Choroid plexus epithelial cell (primary cell): ENCODE measurements at regions not wholly inside any gene's neighbourhood (a gene's known extent, or its start where the extent isn't known, plus 50 kb on each side); places are given as distances from the start of the nearest gene placed in this dataset.

Experiments
- DNase-seq: peaks from one replicate; pipeline ENCODE4 v3.0.0-alpha.2; 2010; ENCODE audit warnings: low read depth
- H3K4me3 ChIP-seq: 2 replicates; pipeline ENCODE4 v1.5.1; 2011; ENCODE audit warnings: low read depth, mild to moderate bottlenecking, control low read depth, low read length, moderate library complexity
- CTCF ChIP-seq: conservative IDR thresholded peaks from 2 replicates; pipeline ENCODE4 v1.5.1; 2011; ENCODE audit warnings: low read depth, mild to moderate bottlenecking, control low read depth, inconsistent platforms, low read length, moderate library complexity

DNA sequence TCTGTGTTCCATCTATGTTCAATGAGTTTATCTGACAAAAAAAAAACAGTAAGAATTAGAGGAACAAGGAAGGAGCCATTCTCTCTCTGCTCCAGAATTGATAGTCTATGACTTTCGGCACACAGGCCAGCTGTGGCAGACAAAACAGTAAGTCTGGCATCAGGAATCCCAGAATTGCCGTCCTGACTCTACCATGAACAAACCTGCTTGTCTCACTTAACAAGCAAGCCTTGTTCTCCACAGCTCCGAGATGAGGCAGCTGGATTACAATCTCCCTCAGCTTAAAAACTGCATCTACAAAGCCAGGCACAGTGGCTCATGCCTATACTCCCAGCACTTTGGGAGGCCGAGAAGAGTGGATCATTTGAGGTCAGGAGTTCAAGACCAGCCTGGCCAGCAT lies 153.6 kb upstream of the TMCC3 start:
- no peak overlapping the region for H3K4me3 ChIP-seq
- TF ChIP-seq CTCF = no peak
- no peak for DNase-seq

- no peak overlapping the region for H3K4me3 ChIP-seq
- TF ChIP-seq CTCF = no peak
- DNase-seq = no peak
These were observed 152.4 kb upstream of the TMCC3 start for GRCh38 chr12:94802796-94803195.

- no peak for DNase-seq
- H3K4me3 ChIP-seq = no peak overlapping the region
- no peak for TF ChIP-seq CTCF
These were observed 151.4 kb upstream of the TMCC3 start for GRCh38 chr12:94801745-94802144.

GRCh38 chr12:94799136-94799535 lies 148.8 kb upstream of the TMCC3 start:
- no peak overlapping the region for H3K4me3 ChIP-seq
- no peak for TF ChIP-seq CTCF
- DNase-seq = no peak

DNA sequence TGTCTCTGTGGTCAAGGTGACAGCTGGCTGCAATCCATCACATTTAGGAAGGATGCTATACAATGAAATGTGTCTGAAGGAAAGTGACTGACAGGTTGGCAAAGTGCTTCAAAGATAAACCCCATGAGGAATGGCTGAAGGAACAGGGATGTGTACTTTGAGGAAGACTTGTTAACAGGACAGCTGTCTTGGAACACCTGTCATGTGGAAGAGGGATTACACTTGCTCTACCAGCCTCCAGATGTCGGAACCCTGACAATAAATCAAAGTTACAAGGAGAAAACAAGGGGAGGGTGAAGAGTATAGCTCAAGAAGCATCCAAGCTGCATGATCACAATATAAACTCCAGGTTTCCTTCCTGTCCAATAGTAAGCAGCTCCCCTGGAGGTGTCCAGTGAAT lies 147.8 kb upstream of the TMCC3 start:
- H3K4me3 ChIP-seq = no peak overlapping the region
- no peak for TF ChIP-seq CTCF
- no peak for DNase-seq

DNA sequence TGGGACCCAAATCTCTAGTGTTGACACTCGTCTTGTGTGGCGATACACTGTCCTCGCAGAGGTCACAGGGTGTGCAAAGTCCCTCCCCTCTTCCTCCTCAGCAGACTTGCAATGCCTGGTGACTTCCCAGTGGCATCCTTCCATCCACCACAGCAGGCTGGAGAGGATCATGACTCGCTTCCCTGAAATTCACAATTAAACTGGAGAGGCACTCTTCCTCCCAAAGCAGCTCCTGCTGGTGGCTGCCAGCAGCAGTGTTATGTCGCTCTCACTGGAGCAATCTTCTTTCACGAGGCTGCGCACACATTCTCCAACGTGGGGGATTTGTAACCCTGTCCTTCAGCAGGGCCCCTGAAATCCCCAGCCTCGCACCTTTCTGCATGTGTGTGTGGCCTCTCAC lies 145.2 kb upstream of the TMCC3 start:
- peak; percentile 24 for TF ChIP-seq CTCF
- H3K4me3 ChIP-seq = no peak overlapping the region
- DNase-seq = peak; percentile 60

GRCh38 chr12:94795044-94795443 lies 144.7 kb upstream of the TMCC3 start:
- H3K4me3 ChIP-seq = no peak overlapping the region
- no peak for TF ChIP-seq CTCF
- DNase-seq = no peak
